ENCODE measurements at regions not wholly inside any gene's neighbourhood (a gene's known extent, or its start where the extent isn't known, plus 50 kb on each side); places are given as distances from the start of the nearest gene placed in this dataset.
"Not testable (repeated sequence)": the region's sequence is repeated elsewhere in the genome, so short reads cannot be mapped to it uniquely, and the experiment has no call there.

- ATAC-seq: no peak
- H3K36me3 Mint-ChIP-seq: no peaks in the 10 kb centered on the region
- no peak overlapping the region for H3K4me3 Mint-ChIP-seq
- H3K27ac Mint-ChIP-seq: no peak overlapping the region
- no peaks in the 10 kb centered on the region for H3K4me1 Mint-ChIP-seq
- DNase-seq (ENCODE audit: low spot score in 2 of 2): no peak
- peaks cover 8% of the 10 kb centered on the region for H3K9me3 Mint-ChIP-seq
These were observed 468.9 kb upstream of the UBE2E2 start for GRCh38 chr3:22734207-22734606.

- Mint-ChIP-seq H3K4me3 (no peak overlapping the region), H3K36me3 (no peaks in the 10 kb centered on the region), H3K27ac (no peak overlapping the region), H3K4me1 (no peaks in the 10 kb centered on the region), H3K9me3 (peaks cover 7% of the 10 kb centered on the region)
- ATAC-seq: no peak
- DNase-seq (ENCODE audit: low spot score in 2 of 2): no peak
These were observed 468.4 kb upstream of the UBE2E2 start for GRCh38 chr3:22734756-22735155.

- H3K36me3 Mint-ChIP-seq: no peaks in the 10 kb centered on the region
- no peak overlapping the region for H3K27ac Mint-ChIP-seq
- H3K9me3 Mint-ChIP-seq: peaks cover 2% of the 10 kb centered on the region
- ATAC-seq (no peak), DNase-seq (ENCODE audit: low spot score in 2 of 2) (no peak)
- H3K4me3 Mint-ChIP-seq: no peak overlapping the region
- no peaks in the 10 kb centered on the region for H3K4me1 Mint-ChIP-seq
These were observed 467.8 kb upstream of the UBE2E2 start for GRCh38 chr3:22735373-22735772.

GRCh38 chr3:22743386-22743785 is 459.7 kb upstream of the UBE2E2 start:
- not testable (repeated sequence) for H3K4me3 Mint-ChIP-seq; H3K27ac Mint-ChIP-seq; DNase-seq (ENCODE audit: low spot score in 2 of 2); H3K36me3 Mint-ChIP-seq; ATAC-seq; H3K4me1 Mint-ChIP-seq; H3K9me3 Mint-ChIP-seq

GRCh38 chr3:22745321-22745720 is 457.8 kb upstream of the UBE2E2 start:
- no peak overlapping the region for H3K27ac Mint-ChIP-seq
- H3K9me3 Mint-ChIP-seq: peaks cover 3% of the 10 kb centered on the region
- no peaks in the 10 kb centered on the region for H3K36me3 Mint-ChIP-seq
- no peaks in the 10 kb centered on the region for H3K4me1 Mint-ChIP-seq
- ATAC-seq: no peak
- DNase-seq (ENCODE audit: low spot score in 2 of 2): no peak
- H3K4me3 Mint-ChIP-seq: no peak overlapping the region

- H3K36me3 Mint-ChIP-seq: no peaks in the 10 kb centered on the region
- no peaks in the 10 kb centered on the region for H3K4me1 Mint-ChIP-seq
- H3K4me3 Mint-ChIP-seq: no peak overlapping the region
- H3K9me3 Mint-ChIP-seq: peaks cover 6% of the 10 kb centered on the region
- H3K27ac Mint-ChIP-seq: no peak overlapping the region
- DNase-seq (ENCODE audit: low spot score in 2 of 2) (no peak), ATAC-seq (no peak)
These were observed 456.9 kb upstream of the UBE2E2 start for GRCh38 chr3:22746221-22746620.

- H3K36me3 Mint-ChIP-seq: no peaks in the 10 kb centered on the region
- H3K4me1 Mint-ChIP-seq: no peaks in the 10 kb centered on the region
- H3K27ac Mint-ChIP-seq: no peak overlapping the region
- ATAC-seq (no peak), DNase-seq (ENCODE audit: low spot score in 2 of 2) (no peak)
- peaks cover 6% of the 10 kb centered on the region for H3K9me3 Mint-ChIP-seq
- no peak overlapping the region for H3K4me3 Mint-ChIP-seq
These were observed 454.6 kb upstream of the UBE2E2 start for GRCh38 chr3:22748453-22749045.

- H3K4me1 Mint-ChIP-seq: no peaks in the 10 kb centered on the region
- H3K4me3 Mint-ChIP-seq: no peak overlapping the region
- ATAC-seq: no peak
- peaks cover 11% of the 10 kb centered on the region for H3K9me3 Mint-ChIP-seq
- H3K27ac Mint-ChIP-seq: no peak overlapping the region
- no peak for DNase-seq (ENCODE audit: low spot score in 2 of 2)
- no peaks in the 10 kb centered on the region for H3K36me3 Mint-ChIP-seq
These were observed 443.4 kb upstream of the UBE2E2 start for GRCh38 chr3:22759636-22760310.

- peaks cover 14% of the 10 kb centered on the region for H3K9me3 Mint-ChIP-seq
- H3K4me1 Mint-ChIP-seq: no peaks in the 10 kb centered on the region
- H3K27ac Mint-ChIP-seq: no peak overlapping the region
- no peak overlapping the region for H3K4me3 Mint-ChIP-seq
- no peaks in the 10 kb centered on the region for H3K36me3 Mint-ChIP-seq
- ATAC-seq (no peak), DNase-seq (ENCODE audit: low spot score in 2 of 2) (no peak)
These were observed 437.4 kb upstream of the UBE2E2 start for GRCh38 chr3:22765679-22766078.

GRCh38 chr3:22777834-22778233 is 425.3 kb upstream of the UBE2E2 start:
- ATAC-seq: no peak
- H3K4me3 Mint-ChIP-seq: no peak overlapping the region
- H3K27ac Mint-ChIP-seq: no peak overlapping the region
- no peak for DNase-seq (ENCODE audit: low spot score in 2 of 2)
- no peaks in the 10 kb centered on the region for H3K4me1 Mint-ChIP-seq
- no peaks in the 10 kb centered on the region for H3K36me3 Mint-ChIP-seq
- peaks cover 19% of the 10 kb centered on the region for H3K9me3 Mint-ChIP-seq

- H3K27ac Mint-ChIP-seq: no peak overlapping the region
- no peaks in the 10 kb centered on the region for H3K36me3 Mint-ChIP-seq
- no peaks in the 10 kb centered on the region for H3K4me1 Mint-ChIP-seq
- peaks cover 32% of the 10 kb centered on the region for H3K9me3 Mint-ChIP-seq
- ATAC-seq: no peak
- no peak for DNase-seq (ENCODE audit: low spot score in 2 of 2)
- no peak overlapping the region for H3K4me3 Mint-ChIP-seq
These were observed 423.4 kb upstream of the UBE2E2 start for GRCh38 chr3:22779737-22780136.

GRCh38 chr3:22792533-22792932 is 410.6 kb upstream of the UBE2E2 start:
- H3K27ac Mint-ChIP-seq: no peak overlapping the region
- no peaks in the 10 kb centered on the region for H3K4me1 Mint-ChIP-seq
- peaks cover 15% of the 10 kb centered on the region for H3K9me3 Mint-ChIP-seq
- DNase-seq (ENCODE audit: low spot score in 2 of 2): no peak
- no peaks in the 10 kb centered on the region for H3K36me3 Mint-ChIP-seq
- no peak overlapping the region for H3K4me3 Mint-ChIP-seq
- no peak for ATAC-seq

GRCh38 chr3:22795917-22796316 is 407.2 kb upstream of the UBE2E2 start:
- ATAC-seq: no peak
- H3K4me3 Mint-ChIP-seq: no peak overlapping the region

GRCh38 chr3:22798461-22798860 is 404.7 kb upstream of the UBE2E2 start:
- no peak overlapping the region for H3K27ac Mint-ChIP-seq
- no peaks in the 10 kb centered on the region for H3K36me3 Mint-ChIP-seq
- H3K4me1 Mint-ChIP-seq: no peaks in the 10 kb centered on the region
- no peak for ATAC-seq
- DNase-seq (ENCODE audit: low spot score in 2 of 2): no peak
- no peak overlapping the region for H3K4me3 Mint-ChIP-seq
- H3K9me3 Mint-ChIP-seq: peaks cover 6% of the 10 kb centered on the region

More at GRCh38 chr3:22795917-22796316, 407.2 kb upstream of the UBE2E2 start:
- no peaks in the 10 kb centered on the region for H3K4me1 Mint-ChIP-seq
- no peaks in the 10 kb centered on the region for H3K36me3 Mint-ChIP-seq
- H3K27ac Mint-ChIP-seq: no peak overlapping the region
- H3K9me3 Mint-ChIP-seq: peaks cover 11% of the 10 kb centered on the region
- DNase-seq (ENCODE audit: low spot score in 2 of 2): no peak

- Mint-ChIP-seq H3K4me1 (no peaks in the 10 kb centered on the region), H3K36me3 (no peaks in the 10 kb centered on the region), H3K27ac (no peak overlapping the region), H3K9me3 (peaks cover 6% of the 10 kb centered on the region), H3K4me3 (no peak overlapping the region)
- DNase-seq (ENCODE audit: low spot score in 2 of 2): no peak
- ATAC-seq: no peak
These were observed 383.9 kb upstream of the UBE2E2 start for GRCh38 chr3:22819209-22819608.

- Mint-ChIP-seq H3K4me3 (no peak overlapping the region), H3K27ac (no peak overlapping the region), H3K36me3 (no peaks in the 10 kb centered on the region), H3K4me1 (no peaks in the 10 kb centered on the region), H3K9me3 (peaks cover 3% of the 10 kb centered on the region)
- no peak for DNase-seq (ENCODE audit: low spot score in 2 of 2)
- no peak for ATAC-seq
These were observed 368.1 kb upstream of the UBE2E2 start for GRCh38 chr3:22835041-22835440.
